MM.1S (cell line): ENCODE measurements at regions not wholly inside any gene's neighbourhood (a gene's known extent, or its start where the extent isn't known, plus 50 kb on each side); places are given as distances from the start of the nearest gene placed in this dataset.

Experiments used
- CTCF ChIP-seq: fragments of 300-600 bp; sonication (generic); IDR thresholded peaks from 2 replicates; pipeline ENCODE4 v1.5.1; 2016; ENCODE audit warnings: antibody characterized with exemption, low read length, mixed read lengths
- EZH2 ChIP-seq: fragments of 300-600 bp; sonication (generic); optimal IDR thresholded peaks from 2 replicates; pipeline ENCODE3; 2017; ENCODE audit warnings: low read depth, mild to moderate bottlenecking, antibody characterized with exemption, low read length, mixed read lengths
- EZH2phosphoT487 ChIP-seq: fragments of 300-600 bp; sonication (generic); IDR thresholded peaks from 2 replicates; pipeline ENCODE4 v1.6.1; 2018; ENCODE audit warnings: antibody characterized with exemption, low read length

- no peak for TF ChIP-seq CTCF
- no peak for TF ChIP-seq EZH2
- no peak for TF ChIP-seq EZH2phosphoT487
These were observed 93.0 kb upstream of the TMEM72 start for GRCh38 chr10:44818041-44818649.
